Posterior vena cava (tissue), 2 donors: ENCODE measurements at regions not wholly inside any gene's neighbourhood (a gene's known extent, or its start where the extent isn't known, plus 50 kb on each side); places are given as distances from the start of the nearest gene placed in this dataset.

Source experiments
- DNase-seq: peaks from one replicate; pipeline ENCODE4 v3.0.0-alpha.2; 2020; ENCODE audit warnings: low spot score
- intact Hi-C, 2 donors: fragments of 100-400 bp; cut with DNase I; formaldehyde crosslinking; loops; one replicate each; pipeline versions ENCODE4 v1.14.1 to v1.14.2; 2022 to 2023
- donor health status: DM: yes; HTN: yes; CAD: no.
- donor health status: DM: yes; HTN: yes; CAD: no.

DNA sequence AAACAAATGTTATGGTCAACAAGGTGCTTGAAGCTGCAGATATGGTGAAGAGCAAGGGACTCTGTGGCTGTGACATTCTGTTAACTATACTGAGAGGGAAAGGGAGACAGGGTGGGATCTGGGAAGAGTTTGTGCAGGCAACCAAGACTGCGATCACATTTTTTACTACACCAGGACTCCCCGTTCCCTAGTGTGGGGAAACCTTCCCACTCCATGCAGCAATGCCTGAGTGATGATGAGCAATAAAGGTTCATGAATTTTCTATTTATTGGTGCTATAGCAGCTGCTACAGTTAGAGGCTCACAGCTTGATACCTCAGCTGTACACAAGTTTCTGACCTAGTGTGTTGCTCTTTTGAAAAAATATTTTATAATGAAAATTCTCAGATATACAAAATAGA is 160.9 kb upstream of the SGO1 start:
- DNase-seq = no peak
- intact Hi-C loops = no loop called here

GRCh38 chr3:20346369-20346768 is 160.4 kb upstream of the SGO1 start:
- intact Hi-C loops = no loop called here
- DNase-seq = no peak

DNA sequence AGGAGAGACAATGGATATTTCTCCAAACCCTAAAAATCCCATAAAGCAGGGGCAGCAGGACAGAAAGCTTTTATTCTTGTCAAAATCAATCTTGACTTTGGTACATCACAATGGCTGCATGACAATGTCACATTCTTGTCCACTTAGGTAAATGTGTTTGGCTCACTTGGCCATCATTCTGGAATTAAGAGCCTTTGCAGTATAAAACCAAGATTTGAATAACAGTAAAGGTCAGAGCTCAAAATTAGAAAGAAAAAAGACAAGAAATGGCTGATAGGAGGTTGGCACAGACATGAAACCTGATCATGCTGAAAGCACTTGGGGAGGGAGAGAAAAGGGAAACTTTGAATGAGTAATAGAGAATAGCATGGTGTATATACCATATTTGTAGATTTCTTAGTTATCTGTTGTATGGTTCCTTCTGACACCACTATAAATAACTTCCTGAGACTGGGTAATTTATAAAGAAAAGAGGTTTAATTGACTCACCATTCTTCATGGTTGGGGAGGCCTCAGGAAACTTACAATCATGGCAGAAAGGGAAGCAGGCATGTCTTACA is 158.5 kb upstream of the SGO1 start:
- DNase-seq = no peak

DNA sequence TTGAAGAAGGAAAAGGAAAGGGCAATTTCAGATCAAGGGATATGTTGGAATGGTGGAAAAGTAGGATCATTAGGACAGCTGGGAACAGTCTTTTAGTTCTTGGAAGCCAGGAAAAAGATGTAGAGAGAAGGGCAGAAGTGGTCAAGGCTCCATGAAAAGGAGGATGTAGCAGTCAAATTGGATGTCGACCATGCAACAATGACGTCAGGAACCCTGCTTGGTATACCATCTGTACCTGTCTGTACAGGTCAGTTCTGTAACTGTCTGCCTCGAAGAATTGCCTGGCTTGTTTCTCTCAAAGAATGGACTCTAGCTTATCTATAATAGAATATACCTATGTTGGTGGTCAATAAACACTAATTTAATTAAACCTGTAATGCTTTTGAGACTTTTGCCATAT is 157.8 kb upstream of the SGO1 start:
- DNase-seq = no peak
- intact Hi-C loops = no loop called here

More for the DNA sequence above, 158.5 kb upstream of the SGO1 start:
- intact Hi-C loops = no loop called here

DNA sequence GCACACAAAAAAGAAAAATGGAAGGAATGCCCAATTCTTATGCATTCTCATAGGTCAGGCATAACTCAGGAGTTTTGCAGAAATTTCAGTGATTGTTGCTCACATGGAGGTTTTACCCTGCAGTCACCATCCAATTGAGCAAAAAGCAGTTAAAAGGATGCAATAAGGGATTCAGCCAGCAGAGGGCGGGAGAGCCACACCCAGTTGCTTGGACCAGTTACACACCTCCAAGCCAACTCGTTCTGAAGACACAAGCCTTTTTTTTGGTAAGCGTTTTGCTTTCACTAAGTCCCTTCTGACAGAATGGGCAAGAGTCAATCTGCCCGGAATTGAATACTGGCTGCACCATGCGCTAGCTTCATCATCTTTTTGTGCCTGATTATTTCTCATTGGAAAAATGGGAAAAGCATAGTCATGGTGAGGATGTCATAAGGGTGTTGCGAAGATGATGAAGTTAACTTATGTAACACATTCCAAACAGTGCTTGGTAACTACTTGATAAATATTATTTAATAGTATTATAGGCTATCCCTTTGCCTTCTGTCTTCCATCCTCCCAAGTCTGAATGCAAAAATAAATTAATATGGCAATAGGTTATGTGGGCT is 154.4 kb upstream of the SGO1 start:
- no peak for DNase-seq
- intact Hi-C loops = no loop called here

- no peak for DNase-seq
- intact Hi-C loops = no loop called here
These were observed 150.6 kb upstream of the SGO1 start for GRCh38 chr3:20336572-20336971.

- intact Hi-C loops = no loop called here
- no peak for DNase-seq
These were observed 148.8 kb upstream of the SGO1 start for GRCh38 chr3:20334842-20335241.

DNA sequence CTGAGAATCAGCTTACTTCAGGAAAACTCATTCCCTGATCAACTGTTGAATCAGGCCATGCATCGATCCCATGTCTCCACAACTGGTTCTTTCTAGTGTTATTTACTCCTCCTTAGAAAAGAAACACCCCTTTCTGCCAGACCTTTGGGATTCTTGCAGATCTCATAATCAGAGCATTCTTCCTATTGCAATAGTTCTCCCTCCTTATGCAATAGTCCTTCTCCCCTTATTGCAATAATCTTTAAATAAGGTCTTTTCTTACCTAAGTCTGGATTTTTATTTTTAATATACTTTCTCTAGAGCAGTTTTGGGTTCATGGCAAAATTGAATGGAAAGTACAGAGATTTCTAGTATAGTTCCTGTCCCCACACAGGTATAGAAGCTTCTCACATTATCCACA is 141.9 kb upstream of the SGO1 start:
- no peak for DNase-seq
- intact Hi-C loops = no loop called here

GRCh38 chr3:20326541-20326940 is 140.5 kb upstream of the SGO1 start:
- DNase-seq = no peak
- intact Hi-C loops = no loop called here

DNA sequence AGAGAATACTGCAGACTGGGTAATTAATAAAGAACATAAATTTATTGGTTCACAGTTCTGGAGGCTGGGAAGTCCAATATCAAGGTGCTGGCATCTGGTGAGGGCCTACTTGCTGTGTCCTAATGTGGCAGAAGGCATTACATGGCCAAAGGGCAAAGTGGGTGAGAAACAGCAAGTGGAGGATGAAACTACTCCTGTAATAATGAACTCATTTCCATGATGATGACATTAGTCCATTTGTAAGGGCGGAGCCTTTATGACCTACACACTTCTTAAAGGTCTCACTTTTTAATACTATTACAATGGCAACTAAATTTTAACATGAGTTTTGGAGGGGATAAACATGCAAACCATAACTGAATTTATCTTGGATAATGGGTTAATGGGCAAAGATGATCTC is 139.6 kb upstream of the SGO1 start:
- no peak for DNase-seq
- intact Hi-C loops = no loop called here

- intact Hi-C loops = no loop called here
- DNase-seq = no peak
These were observed 138.9 kb upstream of the SGO1 start for GRCh38 chr3:20324664-20325478.

DNA sequence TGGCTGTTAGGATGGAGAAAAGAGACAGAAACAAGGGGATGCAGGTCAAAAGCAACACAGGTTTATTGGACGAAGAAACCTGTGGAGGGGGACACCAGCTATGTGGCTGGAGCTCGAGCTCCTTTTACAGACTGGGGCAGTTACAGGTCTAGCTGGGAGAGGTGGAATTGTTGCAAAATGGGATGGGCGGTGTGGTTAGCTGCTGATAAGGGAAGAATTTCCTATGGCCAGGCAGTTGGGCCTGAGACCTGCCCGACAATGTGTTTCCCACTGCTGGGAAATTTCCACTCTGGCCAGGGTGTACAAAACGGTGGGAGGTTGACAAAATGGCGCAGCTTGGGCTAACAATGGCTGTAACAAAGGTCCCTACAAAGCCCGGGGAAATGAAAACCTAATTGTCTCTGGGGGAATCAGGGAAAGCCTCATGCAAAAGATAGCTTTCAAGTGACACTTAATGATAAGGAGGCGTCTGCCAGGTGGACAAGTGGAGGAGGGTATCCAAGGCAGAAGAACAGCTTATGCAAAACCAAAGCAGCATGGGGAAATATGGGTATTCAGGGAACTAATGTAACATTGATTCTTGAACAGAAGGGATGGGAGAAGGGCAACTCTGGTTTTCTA is 137.4 kb upstream of the SGO1 start:
- intact Hi-C loops = no loop called here
- DNase-seq = no peak

- intact Hi-C loops = no loop called here
- no peak for DNase-seq
These were observed 136.1 kb upstream of the SGO1 start for GRCh38 chr3:20322085-20322484.

- intact Hi-C loops = no loop called here
- no peak for DNase-seq
These were observed 135.5 kb upstream of the SGO1 start for GRCh38 chr3:20321391-20322047.

- no peak for DNase-seq
- intact Hi-C loops = no loop called here
These were observed 134.5 kb upstream of the SGO1 start for GRCh38 chr3:20320489-20320888.

DNA sequence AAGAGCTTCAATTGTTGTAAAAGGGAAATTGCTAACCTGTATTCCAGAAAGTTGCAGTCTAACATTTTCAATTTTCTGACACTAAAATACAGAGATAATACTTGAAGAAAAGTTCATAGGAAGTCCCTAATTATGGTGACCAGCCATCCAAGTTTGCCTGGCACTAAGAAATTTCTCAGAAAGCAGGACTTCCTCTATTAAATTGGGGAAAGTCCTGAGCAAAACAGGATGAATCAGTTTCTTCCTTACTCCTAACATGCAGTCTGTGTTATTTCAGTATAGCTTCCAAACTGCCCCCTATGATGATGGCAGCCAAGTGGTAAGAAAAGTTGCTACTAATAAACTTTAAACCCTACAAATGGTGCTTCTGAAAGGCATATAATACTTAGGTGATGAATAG is 133.5 kb upstream of the SGO1 start:
- intact Hi-C loops = no loop called here
- DNase-seq = no peak

DNA sequence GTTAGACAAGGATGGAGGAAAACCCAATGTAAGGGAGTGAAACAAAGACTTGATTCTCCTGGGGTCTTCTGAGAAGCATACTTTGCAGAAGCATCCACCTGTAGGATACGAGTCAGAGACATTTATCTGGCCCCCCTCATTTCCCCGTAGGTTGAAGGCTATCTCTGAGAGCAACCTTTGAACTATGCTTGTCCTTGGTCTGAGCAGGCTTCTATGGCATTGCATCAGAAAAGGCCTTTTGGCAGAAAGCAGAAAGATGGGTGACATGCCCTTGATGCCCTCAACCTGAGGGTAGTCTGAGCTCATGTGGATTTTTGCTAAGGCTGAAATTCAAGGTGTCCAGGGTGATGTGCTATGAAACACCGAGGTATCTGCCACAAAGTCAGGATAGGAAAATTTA is 131.6 kb upstream of the SGO1 start:
- intact Hi-C loops = no loop called here
- no peak for DNase-seq

DNA sequence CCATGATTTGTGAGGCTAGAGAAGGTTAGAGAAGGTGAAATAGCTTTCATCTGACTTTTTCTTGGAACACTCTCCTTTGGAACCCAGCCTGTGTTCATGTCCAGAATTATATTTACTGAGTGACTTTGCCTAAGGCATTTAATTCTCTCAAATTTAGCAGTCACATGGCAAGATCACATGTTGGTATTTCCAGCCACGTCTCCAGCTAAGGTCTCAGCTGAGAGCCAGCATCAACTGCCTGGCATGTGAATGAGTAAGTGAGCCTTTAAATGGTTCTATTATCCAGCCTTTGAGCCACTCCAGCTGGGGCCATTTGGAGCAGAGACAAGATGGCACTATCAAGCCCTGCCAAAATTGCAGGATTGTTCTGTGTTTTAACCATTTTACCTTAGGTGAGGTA is 130.2 kb upstream of the SGO1 start:
- DNase-seq = no peak
- intact Hi-C loops = no loop called here

- DNase-seq = no peak
- intact Hi-C loops = no loop called here
These were observed 124.6 kb upstream of the SGO1 start for GRCh38 chr3:20310629-20311028.

GRCh38 chr3:20307383-20307782 is 121.4 kb upstream of the SGO1 start:
- intact Hi-C loops = no loop called here

More at GRCh38 chr3:20307383-20307782, 121.4 kb upstream of the SGO1 start:
- DNase-seq = no peak
